GM19463 (cell line): ENCODE measurements at regions not wholly inside any gene's neighbourhood (a gene's known extent, or its start where the extent isn't known, plus 50 kb on each side); places are given as distances from the start of the nearest gene placed in this dataset.
A peak's percentile ranks its signal among the peaks of the same experiment; 100 is the strongest.

ENCODE experiments used
- ATAC-seq: cut with Tn5 transposase; IDR thresholded peaks from one replicate; pipeline ENCODE4 v1.9.1; 2021; ENCODE audit warnings: mild to moderate bottlenecking, moderate library complexity; ENCODE audit not compliant: unreplicated experiment

- no peak for ATAC-seq
Observed at GRCh38 chr13:99652141-99652540, 150.9 kb downstream of the TM9SF2 start.

- no peak for ATAC-seq
Observed at GRCh38 chr13:99651016-99651415, 149.7 kb downstream of the TM9SF2 start.

GRCh38 chr13:99650410-99650809, 149.1 kb downstream of the TM9SF2 start:
- no peak for ATAC-seq

GRCh38 chr13:99648927-99649326, 147.7 kb downstream of the TM9SF2 start:
- ATAC-seq: no peak

GRCh38 chr13:99648066-99648665, 146.9 kb downstream of the TM9SF2 start:
- ATAC-seq: no peak

- ATAC-seq: no peak
Observed at GRCh38 chr13:99647596-99647985, 146.3 kb downstream of the TM9SF2 start.

GRCh38 chr13:99646866-99647595, 145.8 kb downstream of the TM9SF2 start:
- ATAC-seq: no peak

- no peak for ATAC-seq
Observed at GRCh38 chr13:99642841-99643240, 141.6 kb downstream of the TM9SF2 start.

GRCh38 chr13:99642006-99642405, 140.7 kb downstream of the TM9SF2 start:
- ATAC-seq: no peak

- ATAC-seq: no peak
Observed at GRCh38 chr13:99640260-99640659, 139.0 kb downstream of the TM9SF2 start.

- ATAC-seq: no peak
Observed at GRCh38 chr13:99639126-99639525, 137.9 kb downstream of the TM9SF2 start.

- ATAC-seq: peak; percentile 77
Observed at GRCh38 chr13:99636728-99637353, 135.6 kb downstream of the TM9SF2 start.

GRCh38 chr13:99636306-99636705, 135.0 kb downstream of the TM9SF2 start:
- ATAC-seq: no peak

- no peak for ATAC-seq
Observed at GRCh38 chr13:99634672-99635071, 133.4 kb downstream of the TM9SF2 start.

- ATAC-seq: no peak
Observed at GRCh38 chr13:99630269-99630898, 129.1 kb downstream of the TM9SF2 start.

GRCh38 chr13:99629641-99630040, 128.4 kb downstream of the TM9SF2 start:
- no peak for ATAC-seq

- ATAC-seq: no peak
Observed at GRCh38 chr13:99628442-99628841, 127.2 kb downstream of the TM9SF2 start.

- ATAC-seq: no peak
Observed at GRCh38 chr13:99626461-99627082, 125.3 kb downstream of the TM9SF2 start.

- no peak for ATAC-seq
Observed at GRCh38 chr13:99624936-99625540, 123.8 kb downstream of the TM9SF2 start.

GRCh38 chr13:99620806-99621205, 119.5 kb downstream of the TM9SF2 start:
- ATAC-seq: no peak

- ATAC-seq: no peak
Observed at GRCh38 chr13:99619207-99619606, 117.9 kb downstream of the TM9SF2 start.
